ENCODE measurements at regions not wholly inside any gene's neighbourhood (a gene's known extent, or its start where the extent isn't known, plus 50 kb on each side); places are given as distances from the start of the nearest gene placed in this dataset.

GRCh38 chr3:5456199-5456598 is 268.7 kb downstream of the EDEM1 start:
- TF ChIP-seq CTCF (conservative IDR thresholded peaks at IDR 0.05; ENCODE audit: low read length) (no peak), EZH2phosphoT487 (IDR thresholded peaks at IDR 0.05; ENCODE audit: borderline replicate concordance) (no peak)

Measured in Loucy (cell line).